ENCODE measurements at regions not wholly inside any gene's neighbourhood (a gene's known extent, or its start where the extent isn't known, plus 50 kb on each side); places are given as distances from the start of the nearest gene placed in this dataset.

DNA sequence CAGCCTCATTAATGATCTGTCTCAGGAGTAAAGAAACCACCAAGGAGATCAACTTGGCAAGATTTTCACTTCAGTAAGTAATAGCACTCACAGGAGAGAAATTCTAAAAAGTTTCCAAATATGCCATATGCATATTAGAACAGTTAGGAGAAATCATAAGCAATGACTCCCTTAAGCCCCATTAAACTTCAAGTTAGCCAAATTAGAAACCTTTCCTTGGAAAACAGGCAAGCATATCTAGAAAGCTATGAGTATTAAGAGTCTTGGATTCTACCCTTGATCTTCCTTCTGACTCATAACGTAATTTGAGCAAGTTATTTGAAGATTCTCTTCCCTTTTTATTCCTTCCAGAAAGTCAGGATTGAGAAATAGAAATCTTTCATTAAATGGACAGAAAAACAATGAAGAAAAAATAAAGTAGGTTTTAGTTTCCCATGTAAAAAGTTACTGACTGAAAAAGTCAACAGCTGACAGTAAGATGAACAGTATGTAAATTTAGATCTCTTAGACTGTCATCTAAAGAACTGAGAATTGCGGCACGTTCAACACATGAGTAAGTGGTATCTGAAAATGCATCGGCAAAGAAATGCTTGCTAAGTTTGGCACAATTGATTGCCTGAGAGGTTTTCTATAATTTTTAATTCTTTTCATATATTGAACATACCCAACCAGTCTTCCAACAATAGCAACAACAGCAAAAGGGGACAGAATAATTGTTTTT is 565.7 kb upstream of the FTMT start:
- TF ChIP-seq CTCF (IDR thresholded peaks at IDR 0.05) = no peak
- TF ChIP-seq POLR2AphosphoS5 (IDR thresholded peaks at IDR 0.05) = no peak
- TF ChIP-seq POLR2A (IDR thresholded peaks at IDR 0.05; ENCODE audit: low read depth) = no peak
